HL-60 (cell line): ENCODE measurements at regions not wholly inside any gene's neighbourhood (a gene's known extent, or its start where the extent isn't known, plus 50 kb on each side); places are given as distances from the start of the nearest gene placed in this dataset.

Experiments
- POLR2AphosphoS5 ChIP-seq: IDR thresholded peaks from 2 replicates; pipeline ENCODE4 v1.6.1; 2012; ENCODE audit warnings: low read depth
- TF ChIP-seq, protein P1 (sequence below): IDR thresholded peaks from one replicate; pipeline ENCODE4 v1.5.1; 2011; ENCODE audit warnings: low read length, control low read depth, inconsistent platforms; ENCODE audit not compliant: insufficient read depth

DNA sequence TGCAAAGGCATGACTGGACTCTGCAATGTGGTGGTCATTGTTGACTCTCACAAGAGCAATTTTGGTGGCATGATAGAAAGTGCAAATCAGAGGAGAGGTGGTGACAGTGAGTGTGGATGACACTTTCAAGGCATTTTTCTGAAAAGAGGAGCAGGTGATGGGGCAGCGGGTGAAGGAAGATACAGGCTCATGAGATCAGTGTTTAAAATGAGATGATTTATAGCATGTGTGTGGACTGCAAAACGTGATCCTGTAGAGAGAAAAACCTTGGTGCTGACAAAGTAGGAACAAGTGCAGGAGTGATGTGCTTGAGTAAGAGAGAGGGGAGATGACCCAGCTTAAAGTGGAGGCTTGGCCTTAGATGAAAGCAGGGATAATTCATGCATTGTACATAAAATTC lies 171.2 kb upstream of the PPP2R2B start:
- no peak for TF ChIP-seq POLR2AphosphoS5
- TF ChIP-seq, protein P1, sequence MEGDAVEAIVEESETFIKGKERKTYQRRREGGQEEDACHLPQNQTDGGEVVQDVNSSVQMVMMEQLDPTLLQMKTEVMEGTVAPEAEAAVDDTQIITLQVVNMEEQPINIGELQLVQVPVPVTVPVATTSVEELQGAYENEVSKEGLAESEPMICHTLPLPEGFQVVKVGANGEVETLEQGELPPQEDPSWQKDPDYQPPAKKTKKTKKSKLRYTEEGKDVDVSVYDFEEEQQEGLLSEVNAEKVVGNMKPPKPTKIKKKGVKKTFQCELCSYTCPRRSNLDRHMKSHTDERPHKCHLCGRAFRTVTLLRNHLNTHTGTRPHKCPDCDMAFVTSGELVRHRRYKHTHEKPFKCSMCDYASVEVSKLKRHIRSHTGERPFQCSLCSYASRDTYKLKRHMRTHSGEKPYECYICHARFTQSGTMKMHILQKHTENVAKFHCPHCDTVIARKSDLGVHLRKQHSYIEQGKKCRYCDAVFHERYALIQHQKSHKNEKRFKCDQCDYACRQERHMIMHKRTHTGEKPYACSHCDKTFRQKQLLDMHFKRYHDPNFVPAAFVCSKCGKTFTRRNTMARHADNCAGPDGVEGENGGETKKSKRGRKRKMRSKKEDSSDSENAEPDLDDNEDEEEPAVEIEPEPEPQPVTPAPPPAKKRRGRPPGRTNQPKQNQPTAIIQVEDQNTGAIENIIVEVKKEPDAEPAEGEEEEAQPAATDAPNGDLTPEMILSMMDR, result no peak
